Astrocyte of the hippocampus (primary cell): ENCODE measurements at regions not wholly inside any gene's neighbourhood (a gene's known extent, or its start where the extent isn't known, plus 50 kb on each side); places are given as distances from the start of the nearest gene placed in this dataset.

Experiments used
- DNase-seq: peaks from one replicate; pipeline ENCODE4 v3.0.0; 2011; ENCODE audit warnings: low read depth, low spot score

DNA sequence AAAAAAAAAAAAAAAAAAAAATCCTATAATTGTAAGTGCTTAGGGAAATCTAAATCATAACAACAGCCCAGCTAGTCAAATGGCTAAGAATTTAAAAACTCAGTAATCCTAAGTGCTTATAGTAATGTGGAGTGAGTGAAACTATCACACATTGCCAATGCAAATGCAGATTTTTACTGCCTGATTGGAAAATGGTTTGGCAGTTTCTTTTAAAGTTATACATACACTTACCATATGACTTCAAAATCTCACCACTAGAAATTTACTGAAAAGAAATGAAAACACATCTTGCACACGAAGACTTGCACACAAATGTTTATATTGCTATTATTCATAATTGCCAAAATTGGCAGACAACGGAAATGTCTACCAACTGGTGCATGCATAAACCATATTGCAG lies 51.3 kb upstream of the STXBP6 start:
- DNase-seq, result no peak
